ENCODE measurements at regions not wholly inside any gene's neighbourhood (a gene's known extent, or its start where the extent isn't known, plus 50 kb on each side); places are given as distances from the start of the nearest gene placed in this dataset.
"Not testable (repeated sequence)": the region's sequence is repeated elsewhere in the genome, so short reads cannot be mapped to it uniquely, and the experiment has no call there.

- TF ChIP-seq EP300 (IDR thresholded peaks at IDR 0.05; ENCODE audit: borderline replicate concordance); RAD21 (IDR thresholded peaks at IDR 0.05; ENCODE audit: low read depth): not testable (repeated sequence)
Observed at GRCh38 chr1:145188869-145189542, 53.0 kb downstream of the PPIAL4D start.

Data from Ishikawa (cell line).